Adrenal gland (tissue), 9 donors: ENCODE measurements at regions not wholly inside any gene's neighbourhood (a gene's known extent, or its start where the extent isn't known, plus 50 kb on each side); places are given as distances from the start of the nearest gene placed in this dataset.

Experiments used
- DNase-seq, 7 donors: peaks; one replicate each; pipeline ENCODE4 v3.0.0-alpha.2; 2019 to 2020
- H3K27ac ChIP-seq, 5 donors: fragments of 200-600 bp; sonication (generic) in 4 of 5; 1 replicate in 3 of 5; 2 replicates in 2 of 5; pipeline versions ENCODE4 v1.5.1 to v1.8.0; 2016 to 2020; ENCODE audit warnings: mild to moderate bottlenecking in 1 of 5
- H3K27me3 ChIP-seq: fragments of 200-600 bp; 2 replicates; pipeline ENCODE4 v1.8.0; 2021
- H3K36me3 ChIP-seq, 2 donors: fragments of 200-600 bp; replicated peaks in 1 of 2; 1 replicate in 1 of 2; 2 replicates in 1 of 2; pipeline versions ENCODE4 v1.5.1 to v1.8.0; 2018 to 2022
- H3K4me1 ChIP-seq, 2 donors: fragments of 200-600 bp; replicated peaks in 1 of 2; 1 replicate in 1 of 2; 2 replicates in 1 of 2; pipeline versions ENCODE4 v1.5.1 to v1.8.0; 2018 to 2021
- H3K4me3 ChIP-seq, 4 donors: fragments of 200-600 bp; sonication (generic) in 3 of 4; one replicate each; pipeline ENCODE4 v1.5.1; 2016 to 2018
- H3K9me3 ChIP-seq, 3 donors: fragments of 200-600 bp; sonication (generic) in 1 of 3; replicated peaks in 1 of 3; 1 replicate in 2 of 3; 2 replicates in 1 of 3; pipeline versions ENCODE4 v1.5.1 to v1.8.0; 2016 to 2021
- CTCF ChIP-seq, 6 experiments: fragments of 450-650 bp in 4 of 6; fragments of 200-600 bp in 2 of 6; sonication (generic) in 1 of 6; IDR thresholded peaks; 1 replicate in 5 of 6; 2 replicates in 1 of 6; pipeline versions ENCODE4 v1.5.1 to v1.8.0; 2016 to 2021; ENCODE audit warnings: antibody characterized with exemption in 6 of 6, mild to moderate bottlenecking in 2 of 6, moderate library complexity in 1 of 6
- POLR2A ChIP-seq, 2 donors: fragments of 450-650 bp; IDR thresholded peaks; one replicate each; pipeline ENCODE4 v1.6.1; 2017; ENCODE audit warnings: antibody characterized with exemption in 2 of 2, mild to moderate bottlenecking in 2 of 2, moderate library complexity in 1 of 2
- WGBS, 4 donors: extraction: QIAGEN DNeasy Blood & Tissue Kit in 2 of 4; methylation state at CpG; one replicate each; pipeline versions ENCODE4 v1.1.5 to v1.1.7; 2013 to 2017; 5-methylcytosine and 5-hydroxymethylcytosine counted together
- intact Hi-C, 2 donors: fragments of 100-400 bp; cut with DNase I; formaldehyde crosslinking; loops; one replicate each; pipeline versions ENCODE4 v1.14.1 to v1.15.0; 2022 to 2023
- donor health status: healthy with polysubstance abuse.
- donor health status: Bipolar disorder and iron deficiency.
- donor health status: DM: yes; HTN: yes; CAD: no.
- donor health status: DM: no; HTN: no; CAD: no.
- donor health status: DM: no; HTN: no; CAD: no.

- H3K27me3 ChIP-seq, result no peaks in the 10 kb centered on the region
- no peak overlapping the region for H3K4me3 ChIP-seq
- DNase-seq, result no peak
- no peaks in the 10 kb centered on the region for H3K9me3 ChIP-seq
- intact Hi-C loops, result no loop called here
- H3K27ac ChIP-seq, result no peak overlapping the region
- no peaks in the 10 kb centered on the region for H3K4me1 ChIP-seq
- WGBS, 4 donors, result 44 to 54% methylated on average over 2 to 3 of the region's 3 CpGs; no CpG with 5 or more reads in 2 of the 4 donors
- no peaks in the 10 kb centered on the region for H3K36me3 ChIP-seq
- TF ChIP-seq POLR2A (IDR thresholded peaks at IDR 0.05), result no peak
- no peak for TF ChIP-seq CTCF (IDR thresholded peaks at IDR 0.05)
Observed at GRCh38 chrY:8591821-8592516, 745.3 kb upstream of the TSPY4 start.

- whole genome bisulfite sequencing, 4 donors, result 41 to 44% methylated on average over 3 of the region's 3 CpGs; no CpG with 5 or more reads in 2 of the 4 donors
- Histone ChIP-seq H3K36me3 (no peaks in the 10 kb centered on the region), H3K9me3 (no peaks in the 10 kb centered on the region), H3K27me3 (no peaks in the 10 kb centered on the region), H3K4me3 (no peak overlapping the region), H3K4me1 (no peaks in the 10 kb centered on the region), H3K27ac (no peak overlapping the region)
- intact Hi-C loops, result no loop called here
- no peak for DNase-seq
- TF ChIP-seq CTCF (IDR thresholded peaks at IDR 0.05), result no peak
- no peak for TF ChIP-seq POLR2A (IDR thresholded peaks at IDR 0.05)
Observed at GRCh38 chrY:8594657-8595056, 742.6 kb upstream of the TSPY4 start.

GRCh38 chrY:8599141-8599540 is 738.1 kb upstream of the TSPY4 start:
- H3K4me1 ChIP-seq, result no peaks in the 10 kb centered on the region
- TF ChIP-seq CTCF (IDR thresholded peaks at IDR 0.05), result no peak
- TF ChIP-seq POLR2A (IDR thresholded peaks at IDR 0.05), result no peak
- no peaks in the 10 kb centered on the region for H3K27me3 ChIP-seq
- DNase-seq, result peak in 1 of 7 donors; percentile 50
- H3K9me3 ChIP-seq, result no peaks in the 10 kb centered on the region
- H3K27ac ChIP-seq, result no peak overlapping the region
- no peak overlapping the region for H3K4me3 ChIP-seq
- H3K36me3 ChIP-seq, result no peaks in the 10 kb centered on the region
- intact Hi-C loops, result no loop called here
- WGBS, 4 donors, result 60 to 73% methylated on average over 4 of the region's 4 CpGs; no CpG with 5 or more reads in 2 of the 4 donors

GRCh38 chrY:8610620-8611019 is 726.6 kb upstream of the TSPY4 start:
- no peak for TF ChIP-seq POLR2A (IDR thresholded peaks at IDR 0.05)
- Histone ChIP-seq H3K4me3 (no peak overlapping the region), H3K27me3 (no peaks in the 10 kb centered on the region), H3K4me1 (no peaks in the 10 kb centered on the region), H3K27ac (no peak overlapping the region), H3K36me3 (no peaks in the 10 kb centered on the region), H3K9me3 (no peaks in the 10 kb centered on the region)
- intact Hi-C loops, result no loop called here
- 17 to 41% methylated on average over 1 of the region's 1 CpG; no CpG with 5 or more reads in 2 of the 4 donors for WGBS, 4 donors
- no peak for DNase-seq

- TF ChIP-seq POLR2A (IDR thresholded peaks at IDR 0.05) (no peak), CTCF (IDR thresholded peaks at IDR 0.05) (no peak)
- WGBS, 4 donors, result 79% methylated on average over 3 of the region's 3 CpGs; no CpG with 5 or more reads in 3 of the 4 donors
Observed at GRCh38 chrY:8611815-8612214, 725.4 kb upstream of the TSPY4 start.

More at GRCh38 chrY:8611815-8612214, 725.4 kb upstream of the TSPY4 start:
- no peaks in the 10 kb centered on the region for H3K9me3 ChIP-seq
- no peak overlapping the region for H3K4me3 ChIP-seq
- no peak overlapping the region for H3K27ac ChIP-seq
- no peaks in the 10 kb centered on the region for H3K4me1 ChIP-seq
- no peaks in the 10 kb centered on the region for H3K27me3 ChIP-seq
- no peak for DNase-seq
- intact Hi-C loops, result no loop called here
- H3K36me3 ChIP-seq, result no peaks in the 10 kb centered on the region
